H1 (cell line): ENCODE measurements at regions not wholly inside any gene's neighbourhood (a gene's known extent, or its start where the extent isn't known, plus 50 kb on each side); places are given as distances from the start of the nearest gene placed in this dataset.
A peak's percentile ranks its signal among the peaks of the same experiment; 100 is the strongest.

Experiments
- CTCF ChIA-PET: fragments of 300-600 bp; sonication (Branson Sonifier 250); formaldehyde crosslinking; loops from one replicate; lab custom pipeline; 2021; ENCODE audit not compliant: partially characterized antibody; lab: Charles Lee
- POLR2A ChIA-PET: fragments of 300-600 bp; sonication (Branson Sonifier 250); formaldehyde crosslinking; loops from one replicate; lab custom pipeline; 2021; ENCODE audit warnings: inconsistent platforms; ENCODE audit not compliant: partially characterized antibody; lab: Charles Lee
- DNase-seq, 2 experiments: peaks; one replicate each; pipeline versions ENCODE4 v3.0.0 to v3.0.0-alpha.2; 2010 to 2022; ENCODE audit warnings: low spot score in 2 of 2, low read depth in 1 of 2, mixed read lengths in 1 of 2
- FAIRE-seq: peaks from 2 replicates; lab custom pipeline; 2011; peaks lifted over from hg19 to GRCh38; lab: Jason Lieb, UNC
- H2AFZ ChIP-seq: 2 replicates; pipeline ENCODE4 v1.8.1; 2012; ENCODE audit warnings: low read length, inconsistent platforms
- H2AK5ac ChIP-seq: 2 replicates; pipeline ENCODE4 v1.6.1; 2013; ENCODE audit warnings: low read depth, low read length
- H2BK120ac ChIP-seq: replicated peaks from 2 replicates; pipeline ENCODE3; 2013; ENCODE audit warnings: low read depth, low read length, inconsistent platforms
- H2BK12ac ChIP-seq: 2 replicates; pipeline ENCODE4 v1.6.1; 2013; ENCODE audit warnings: low read depth, low read length
- H2BK15ac ChIP-seq: 2 replicates; pipeline ENCODE4 v1.6.1; 2013; ENCODE audit warnings: low read length
- H2BK20ac ChIP-seq: 2 replicates; pipeline ENCODE4 v1.6.1; 2013; ENCODE audit warnings: low read length
- H2BK5ac ChIP-seq: 2 replicates; pipeline ENCODE4 v1.6.1; 2013; ENCODE audit warnings: low read depth, low read length
- H3K14ac ChIP-seq: 2 replicates; pipeline ENCODE4 v1.6.1; 2013; ENCODE audit warnings: inconsistent platforms; ENCODE audit not compliant: insufficient read length
- H3K18ac ChIP-seq: 2 replicates; pipeline ENCODE4 v1.6.1; 2013; ENCODE audit warnings: low read length; ENCODE audit errors: extremely low read depth
- H3K23ac ChIP-seq: 2 replicates; pipeline ENCODE4 v1.6.1; 2013; ENCODE audit warnings: inconsistent platforms; ENCODE audit not compliant: insufficient read length
- H3K23me2 ChIP-seq: 2 replicates; pipeline ENCODE4 v1.6.1; 2013; ENCODE audit warnings: low read depth, low read length
- H3K27ac ChIP-seq: 2 replicates; pipeline ENCODE4 v1.6.1; 2011; ENCODE audit warnings: low read depth, low read length, inconsistent platforms
- H3K27me3 ChIP-seq, 4 experiments: replicated peaks in 1 of 4; 1 replicate in 1 of 4; 2 replicates in 3 of 4; pipeline versions ENCODE4 v1.6.1 to v1.8.1; 2011 to 2013; ENCODE audit warnings: low read length in 3 of 4, mild to moderate bottlenecking in 3 of 4, inconsistent platforms in 2 of 4, mixed read lengths in 2 of 4, moderate library complexity in 1 of 4; ENCODE audit not compliant: control insufficient read depth in 3 of 4, insufficient read depth in 3 of 4; ENCODE audit errors: extremely low read depth in 1 of 4
- H3K36me3 ChIP-seq, 4 experiments: 2 replicates each; pipeline versions ENCODE4 v1.6.1 to v1.8.1; 2011 to 2013; ENCODE audit warnings: mild to moderate bottlenecking in 4 of 4, low read length in 3 of 4, moderate library complexity in 2 of 4, control low read depth in 1 of 4, inconsistent platforms in 1 of 4; ENCODE audit not compliant: insufficient read depth in 4 of 4, control insufficient read depth in 2 of 4
- H3K4ac ChIP-seq: replicated peaks from 2 replicates; pipeline ENCODE3; 2013; ENCODE audit warnings: low read length, low read depth, mixed read lengths, inconsistent platforms; ENCODE audit not compliant: insufficient read length
- H3K4me1 ChIP-seq, 4 experiments: replicated peaks in 1 of 4; 1 replicate in 1 of 4; 2 replicates in 3 of 4; pipeline versions ENCODE4 v1.6.1 to v1.8.1; 2011 to 2013; ENCODE audit warnings: low read length in 3 of 4, inconsistent platforms in 2 of 4, mixed read lengths in 1 of 4; ENCODE audit not compliant: insufficient read depth in 4 of 4, control insufficient read depth in 3 of 4
- H3K4me2 ChIP-seq, 2 experiments: 2 replicates each; pipeline versions ENCODE4 v1.6.1 to v1.8.1; 2011 to 2013; ENCODE audit warnings: low read depth in 2 of 2, low read length in 2 of 2, control low read depth in 1 of 2, inconsistent platforms in 1 of 2, mild to moderate bottlenecking in 1 of 2; ENCODE audit not compliant: insufficient read depth in 1 of 2
- H3K4me3 ChIP-seq, 4 experiments: fragments of 200-600, 300-600 bp in 1 of 4; sonication (generic), shearing (Covaris generic), sonication (Bioruptor Twin) in 1 of 4; 2 replicates each; pipeline versions ENCODE4 v1.5.1 to v1.8.1; 2011 to 2016; ENCODE audit warnings: low read length in 4 of 4, low read depth in 3 of 4, control low read depth in 2 of 4, inconsistent platforms in 2 of 4, mild to moderate bottlenecking in 2 of 4, mixed read lengths in 1 of 4, moderate library complexity in 1 of 4; ENCODE audit not compliant: insufficient read depth in 2 of 4; ENCODE audit errors: extremely low read depth in 1 of 4
- H3K56ac ChIP-seq: replicated peaks from 2 replicates; pipeline ENCODE3; 2013; ENCODE audit warnings: low read depth, mild to moderate bottlenecking, mixed read lengths, low read length, inconsistent platforms; ENCODE audit not compliant: insufficient read length
- H3K79me1 ChIP-seq: 2 replicates; pipeline ENCODE4 v1.6.1; 2013; ENCODE audit warnings: low read depth, low read length, control low read depth
- H3K79me2 ChIP-seq, 2 experiments: 2 replicates each; pipeline versions ENCODE4 v1.6.1 to v1.8.1; 2012 to 2013; ENCODE audit warnings: low read length in 2 of 2, mild to moderate bottlenecking in 2 of 2, inconsistent platforms in 1 of 2; ENCODE audit not compliant: insufficient read depth in 2 of 2, control insufficient read depth in 1 of 2
- H3K9ac ChIP-seq, 4 experiments: replicated peaks in 1 of 4; 1 replicate in 1 of 4; 2 replicates in 3 of 4; pipeline versions ENCODE4 v1.6.1 to v1.8.1; 2011 to 2013; ENCODE audit warnings: low read depth in 3 of 4, low read length in 3 of 4, control low read depth in 2 of 4, mild to moderate bottlenecking in 2 of 4, moderate library complexity in 2 of 4, inconsistent platforms in 1 of 4; ENCODE audit errors: extremely low read depth in 1 of 4
- H3K9me3 ChIP-seq, 2 experiments: 2 replicates each; pipeline versions ENCODE4 v1.6.1 to v1.8.1; 2012 to 2013; ENCODE audit warnings: mild to moderate bottlenecking in 2 of 2, moderate library complexity in 2 of 2, control low read depth in 1 of 2, inconsistent platforms in 1 of 2, low read depth in 1 of 2, low read length in 1 of 2, mixed read lengths in 1 of 2; ENCODE audit not compliant: insufficient read depth in 2 of 2
- H4K20me1 ChIP-seq, 2 experiments: replicated peaks in 1 of 2; 2 replicates each; pipeline versions ENCODE3 to v1.8.1; 2011 to 2013; ENCODE audit warnings: inconsistent platforms in 2 of 2, low read length in 2 of 2, mild to moderate bottlenecking in 1 of 2; ENCODE audit not compliant: insufficient read depth in 2 of 2, control insufficient read depth in 1 of 2
- H4K5ac ChIP-seq: 2 replicates; pipeline ENCODE4 v1.6.1; 2013; ENCODE audit warnings: low read length, low read depth, mixed read lengths, inconsistent platforms; ENCODE audit not compliant: insufficient read length
- H4K8ac ChIP-seq: 2 replicates; pipeline ENCODE4 v1.8.0; 2013; ENCODE audit warnings: mild to moderate bottlenecking, moderate library complexity, low read length, inconsistent platforms; ENCODE audit not compliant: insufficient read depth; ENCODE audit errors: extremely low read depth
- H4K91ac ChIP-seq: replicated peaks from 2 replicates; pipeline ENCODE3; 2013; ENCODE audit warnings: low read length, mixed read lengths, inconsistent platforms; ENCODE audit not compliant: insufficient read length
- CHD1 ChIP-seq: IDR thresholded peaks from 2 replicates; pipeline ENCODE4 v1.6.1; 2012; ENCODE audit warnings: low read depth, low read length, improper control_type of control experiment
- GTF2F1 ChIP-seq: IDR thresholded peaks from 2 replicates; pipeline ENCODE4 v1.6.1; 2012; ENCODE audit warnings: low read depth, low read length, improper control_type of control experiment, borderline replicate concordance
- HDAC2 ChIP-seq, 2 experiments: fragments of 300-600 bp in 1 of 2; sonication (generic) in 1 of 2; IDR thresholded peaks; 2 replicates each; pipeline ENCODE4 v1.6.1; 2011 to 2012; ENCODE audit warnings: low read depth in 2 of 2, low read length in 2 of 2, mild to moderate bottlenecking in 2 of 2, moderate library complexity in 2 of 2, borderline replicate concordance in 1 of 2, inconsistent platforms in 1 of 2
- KDM4A ChIP-seq: IDR thresholded peaks from one replicate; pipeline ENCODE4 v1.7.1; 2012; ENCODE audit warnings: low read depth, mild to moderate bottlenecking, moderate library complexity, low read length, inconsistent platforms; ENCODE audit not compliant: severe bottlenecking
- POLR2A ChIP-seq, 2 experiments: IDR thresholded peaks; 1 replicate in 1 of 2; 2 replicates in 1 of 2; pipeline ENCODE4 v1.6.1; 2011; ENCODE audit warnings: low read depth in 2 of 2, low read length in 2 of 2, mild to moderate bottlenecking in 2 of 2; ENCODE audit errors: control extremely low read depth in 1 of 2
- TEAD4 ChIP-seq: IDR thresholded peaks from 2 replicates; pipeline ENCODE4 v1.6.1; 2012; ENCODE audit warnings: low read depth, low read length, inconsistent platforms, mixed read lengths
- WGBS, 2 experiments: shearing (Covaris generic) in 1 of 2; methylation state at CpG; one replicate each; pipeline versions ENCODE4 v1.1.6 to v1.1.7; 2013 to 2015; ENCODE audit warnings: low lambda C conversion rate in 2 of 2, mixed read lengths in 2 of 2, inconsistent platforms in 1 of 2, low coverage in 1 of 2, missing lambda C conversion rate in 1 of 2; ENCODE audit not compliant: insufficient replicate concordance in 2 of 2, insufficient coverage in 1 of 2, insufficient read length in 1 of 2; ENCODE audit errors: extremely low coverage in 1 of 2, missing lambda C conversion rate in 1 of 2; 5-methylcytosine and 5-hydroxymethylcytosine counted together

- no peak overlapping the region for H2AK5ac ChIP-seq
- H3K23ac ChIP-seq: no peak overlapping the region
- ChIA-PET POLR2A (no interaction called here), CTCF (interaction anchor here (0.7 to 2.4 kb wide), 24 partner anchors 8 to 441 kb away, joined by 3 to 14 read pairs (median 4); no protein-coding TSS in a partner anchor)
- no peak overlapping the region for H4K8ac ChIP-seq
- H3K18ac ChIP-seq: no peak overlapping the region
- H2BK15ac ChIP-seq: no peak overlapping the region
- H3K9ac ChIP-seq: no peak overlapping the region
- no peak overlapping the region for H3K4me2 ChIP-seq
- WGBS, 2 experiments: 63% methylated on average over 2 of the region's 2 CpGs; no CpG with 5 or more reads in 1 of the 2 experiments
- no peak for TF ChIP-seq POLR2A (IDR thresholded peaks at IDR 0.05; ENCODE audit: control extremely low read depth in 1 of 2, low read depth in 2 of 2, low read length in 2 of 2)
- TF ChIP-seq CHD1: no peak
- TF ChIP-seq KDM4A: no peak
- no peak for TF ChIP-seq GTF2F1
- no peak for TF ChIP-seq HDAC2 (IDR thresholded peaks at IDR 0.05; ENCODE audit: borderline replicate concordance in 1 of 2, low read depth in 2 of 2, low read length in 2 of 2)
- TF ChIP-seq TEAD4: no peak
- no peak overlapping the region for H4K5ac ChIP-seq
- H3K4me3 ChIP-seq: no peak overlapping the region
- H3K27ac ChIP-seq: no peak overlapping the region
- no peaks in the 10 kb centered on the region for H3K23me2 ChIP-seq
- 0 out of 2 replicates have a peak overlapping the region, but pooled peaks have one; percentile 24 for H2AFZ ChIP-seq
- H3K36me3 ChIP-seq: peaks cover 0 to 3% (median 0%) of the 10 kb centered on the region in 4 experiments; a peak in 1 of 8 replicates
- DNase-seq: no peak
- no peaks in the 10 kb centered on the region for H3K27me3 ChIP-seq
- no peaks in the 10 kb centered on the region for H3K4me1 ChIP-seq
- no peaks in the 10 kb centered on the region for H4K20me1 ChIP-seq
- H3K14ac ChIP-seq: no peak overlapping the region
- no peak overlapping the region for H2BK120ac ChIP-seq
- H3K4ac ChIP-seq: no peak overlapping the region
- no peaks in the 10 kb centered on the region for H3K79me2 ChIP-seq
- peaks cover 12 to 22% of the 10 kb centered on the region in 2 experiments for H3K9me3 ChIP-seq
- H2BK5ac ChIP-seq: no peak overlapping the region
- no peak overlapping the region for H3K56ac ChIP-seq
- H2BK12ac ChIP-seq: no peak overlapping the region
- no peaks in the 10 kb centered on the region for H3K79me1 ChIP-seq
- FAIRE-seq: no peak
- no peak overlapping the region for H2BK20ac ChIP-seq
- no peak overlapping the region for H4K91ac ChIP-seq
These were observed 348.4 kb downstream of the TPBG start for GRCh38 chr6:82711971-82712370.
